Fibroblast of the conjunctiva (primary cell): ENCODE measurements at regions not wholly inside any gene's neighbourhood (a gene's known extent, or its start where the extent isn't known, plus 50 kb on each side); places are given as distances from the start of the nearest gene placed in this dataset.
"Not testable (repeated sequence)": the region's sequence is repeated elsewhere in the genome, so short reads cannot be mapped to it uniquely, and the experiment has no call there.

Experiments used
- DNase-seq: peaks from one replicate; pipeline ENCODE4 v3.0.0-alpha.2; 2010; ENCODE audit warnings: low read depth

DNA sequence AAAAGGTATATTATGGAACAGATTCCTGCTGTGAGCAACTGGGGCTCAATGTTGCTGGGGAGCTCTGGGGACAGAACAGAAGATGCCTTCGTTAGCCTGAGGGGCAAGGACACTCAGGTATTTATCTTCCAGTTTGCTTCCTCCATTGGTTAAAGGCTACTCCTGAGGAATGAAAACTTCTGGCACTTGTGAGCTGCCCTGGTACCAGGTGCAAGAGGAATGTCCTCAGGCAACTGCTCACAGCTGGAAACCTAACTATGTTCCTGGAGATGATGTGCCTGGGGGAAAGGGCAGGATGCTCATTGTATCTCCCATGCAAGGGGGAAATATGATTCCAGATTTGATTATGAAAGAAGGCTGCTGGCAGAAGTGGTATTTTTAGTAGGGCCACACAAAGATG lies 54.0 kb upstream of the BBX start:
- no peak for DNase-seq

DNA sequence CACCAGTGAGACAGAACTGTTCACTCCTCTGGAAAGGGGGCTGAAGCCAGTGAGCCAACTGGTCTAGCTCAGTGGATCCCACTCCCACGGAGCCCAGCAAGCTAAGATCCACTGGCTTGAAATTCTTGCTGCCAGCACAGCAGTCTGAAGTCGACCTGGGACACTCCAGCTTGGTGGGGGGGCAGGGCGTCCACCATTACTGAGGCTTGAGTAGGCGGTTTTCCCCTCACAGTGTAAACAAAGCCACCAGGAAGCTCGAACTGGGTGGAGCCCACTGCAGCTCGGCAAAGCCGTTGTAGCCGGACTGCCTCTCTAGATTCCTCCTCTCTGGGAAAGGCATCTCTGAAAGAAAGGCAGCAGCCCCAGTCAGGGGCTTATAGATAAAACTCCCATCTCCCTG lies 52.3 kb upstream of the BBX start:
- DNase-seq: not testable (repeated sequence)
